NCI-H146 treated with DMSO at 0.1 percent for 48 hours (cell line): ENCODE measurements at regions not wholly inside any gene's neighbourhood (a gene's known extent, or its start where the extent isn't known, plus 50 kb on each side); places are given as distances from the start of the nearest gene placed in this dataset.
"Not testable (repeated sequence)": the region's sequence is repeated elsewhere in the genome, so short reads cannot be mapped to it uniquely, and the experiment has no call there.

Experiments
- DNase-seq: peaks from one replicate; lab custom pipeline; 2025; ENCODE audit not compliant: unreplicated experiment; lab: John Stamatoyannopoulos, UW

GRCh38 chr2:183788796-183789195, 664.6 kb downstream of the NUP35 start:
- not testable (repeated sequence) for DNase-seq

- DNase-seq = not testable (repeated sequence)
Measured at GRCh38 chr2:183792165-183792924, 668.1 kb downstream of the NUP35 start.

- DNase-seq = no peak
Measured at GRCh38 chr2:183798535-183798934, 674.3 kb downstream of the NUP35 start.

GRCh38 chr2:183799761-183800160, 675.5 kb downstream of the NUP35 start:
- no peak for DNase-seq

GRCh38 chr2:183803596-183803995, 679.4 kb downstream of the NUP35 start:
- DNase-seq = no peak

GRCh38 chr2:183807870-183808269, 683.6 kb downstream of the NUP35 start:
- DNase-seq = no peak

- no peak for DNase-seq
Measured at GRCh38 chr2:183809404-183809803, 685.2 kb downstream of the NUP35 start.

- DNase-seq = no peak
Measured at GRCh38 chr2:183811281-183811680, 687.0 kb downstream of the NUP35 start.

GRCh38 chr2:183812091-183812490, 687.8 kb downstream of the NUP35 start:
- no peak for DNase-seq

- no peak for DNase-seq
Measured at GRCh38 chr2:183825710-183826109, 701.5 kb downstream of the NUP35 start.

GRCh38 chr2:183829931-183830330, 705.7 kb downstream of the NUP35 start:
- DNase-seq = no peak

GRCh38 chr2:183837157-183837556, 712.9 kb downstream of the NUP35 start:
- DNase-seq = no peak

- DNase-seq = no peak
Measured at GRCh38 chr2:183838295-183838694, 714.1 kb downstream of the NUP35 start.

- DNase-seq = no peak
Measured at GRCh38 chr2:183840061-183840584, 715.9 kb downstream of the NUP35 start.

GRCh38 chr2:183849826-183850225, 725.6 kb downstream of the NUP35 start:
- not testable (repeated sequence) for DNase-seq

GRCh38 chr2:183859129-183859528, 734.9 kb downstream of the NUP35 start:
- DNase-seq = no peak

- no peak for DNase-seq
Measured at GRCh38 chr2:183866666-183867065, 731.7 kb upstream of the ZNF804A start.

- DNase-seq = no peak
Measured at GRCh38 chr2:183867206-183867605, 731.1 kb upstream of the ZNF804A start.

GRCh38 chr2:183868153-183868552, 730.2 kb upstream of the ZNF804A start:
- no peak for DNase-seq

GRCh38 chr2:183868707-183869106, 729.6 kb upstream of the ZNF804A start:
- no peak for DNase-seq

GRCh38 chr2:183872131-183872530, 726.2 kb upstream of the ZNF804A start:
- DNase-seq = no peak

- DNase-seq = no peak
Measured at GRCh38 chr2:183881978-183882377, 716.4 kb upstream of the ZNF804A start.
